Epidermal melanocyte (primary cell): ENCODE measurements at regions not wholly inside any gene's neighbourhood (a gene's known extent, or its start where the extent isn't known, plus 50 kb on each side); places are given as distances from the start of the nearest gene placed in this dataset.

Experiments used
- DNase-seq: peaks from one replicate; pipeline ENCODE4 v3.0.0; 2011; ENCODE audit warnings: low spot score; ENCODE audit not compliant: insufficient read length

GRCh38 chr22:47724030-47724429 lies 961.6 kb downstream of the TBC1D22A start:
- DNase-seq = no peak

GRCh38 chr22:47718337-47718736 lies 955.9 kb downstream of the TBC1D22A start:
- no peak for DNase-seq

- DNase-seq = no peak
Observed at GRCh38 chr22:47716890-47717615, 954.6 kb downstream of the TBC1D22A start.

GRCh38 chr22:47715866-47716578 lies 953.6 kb downstream of the TBC1D22A start:
- DNase-seq = no peak

GRCh38 chr22:47713941-47714340 lies 951.5 kb downstream of the TBC1D22A start:
- no peak for DNase-seq

GRCh38 chr22:47710135-47710534 lies 947.7 kb downstream of the TBC1D22A start:
- DNase-seq = no peak

GRCh38 chr22:47705350-47705749 lies 942.9 kb downstream of the TBC1D22A start:
- no peak for DNase-seq

GRCh38 chr22:47698906-47699305 lies 936.5 kb downstream of the TBC1D22A start:
- DNase-seq = no peak

- no peak for DNase-seq
Observed at GRCh38 chr22:47697861-47698260, 935.4 kb downstream of the TBC1D22A start.

- no peak for DNase-seq
Observed at GRCh38 chr22:47696776-47697175, 934.3 kb downstream of the TBC1D22A start.

- DNase-seq = no peak
Observed at GRCh38 chr22:47695176-47695575, 932.7 kb downstream of the TBC1D22A start.

GRCh38 chr22:47694536-47695130 lies 932.2 kb downstream of the TBC1D22A start:
- DNase-seq = no peak

- DNase-seq = no peak
Observed at GRCh38 chr22:47693606-47694005, 931.2 kb downstream of the TBC1D22A start.

- DNase-seq = no peak
Observed at GRCh38 chr22:47692811-47693210, 930.4 kb downstream of the TBC1D22A start.

- no peak for DNase-seq
Observed at GRCh38 chr22:47691152-47691895, 928.9 kb downstream of the TBC1D22A start.

GRCh38 chr22:47690586-47690985 lies 928.1 kb downstream of the TBC1D22A start:
- no peak for DNase-seq

- DNase-seq = no peak
Observed at GRCh38 chr22:47690166-47690565, 927.7 kb downstream of the TBC1D22A start.

- no peak for DNase-seq
Observed at GRCh38 chr22:47687776-47688175, 925.3 kb downstream of the TBC1D22A start.

GRCh38 chr22:47687346-47687655 lies 924.9 kb downstream of the TBC1D22A start:
- DNase-seq = no peak

- DNase-seq = no peak
Observed at GRCh38 chr22:47686594-47687345, 924.3 kb downstream of the TBC1D22A start.
